KMS-11 (cell line): ENCODE measurements at regions not wholly inside any gene's neighbourhood (a gene's known extent, or its start where the extent isn't known, plus 50 kb on each side); places are given as distances from the start of the nearest gene placed in this dataset.

Source experiments
- H2AFZ ChIP-seq: fragments of 200-600 bp; sonication (generic); 2 replicates; pipeline ENCODE4 v1.6.1; 2016; ENCODE audit warnings: antibody characterized with exemption, mixed run types, low read depth
- H3K27ac ChIP-seq: fragments of 200-600 bp; sonication (generic); 2 replicates; pipeline ENCODE4 v1.6.1; 2016; ENCODE audit warnings: mild to moderate bottlenecking, mixed run types
- H3K27me3 ChIP-seq: fragments of 200-600 bp; sonication (generic); 2 replicates; pipeline ENCODE4 v1.6.1; 2017; ENCODE audit warnings: mild to moderate bottlenecking, low read depth, mixed run types, moderate library complexity; ENCODE audit not compliant: insufficient read depth
- H3K36me3 ChIP-seq: fragments of 200-600 bp; sonication (generic); 2 replicates; pipeline ENCODE4 v1.6.1; 2017; ENCODE audit warnings: mild to moderate bottlenecking, mixed run types; ENCODE audit not compliant: insufficient read depth
- H3K4me1 ChIP-seq: fragments of 200-600 bp; sonication (generic); 2 replicates; pipeline ENCODE4 v1.6.1; 2016; ENCODE audit warnings: mild to moderate bottlenecking, low read depth, mixed run types; ENCODE audit not compliant: poor library complexity, severe bottlenecking
- H3K4me2 ChIP-seq: fragments of 200-600 bp; sonication (generic); 2 replicates; pipeline ENCODE4 v1.7.0; 2016; ENCODE audit warnings: mild to moderate bottlenecking, mixed run types
- H3K4me3 ChIP-seq: fragments of 200-600 bp; sonication (generic); IDR thresholded peaks from 2 replicates; pipeline ENCODE4 v1.6.1; 2017; ENCODE audit warnings: low read depth, low read length, mixed read lengths; ENCODE audit not compliant: insufficient read depth
- H3K79me2 ChIP-seq: fragments of 200-600 bp; sonication (generic); 2 replicates; pipeline ENCODE4 v1.6.1; 2016; ENCODE audit warnings: low read depth, mixed run types; ENCODE audit not compliant: insufficient read depth
- H3K9ac ChIP-seq: fragments of 200-600 bp; sonication (generic); 2 replicates; pipeline ENCODE4 v1.6.1; 2016; ENCODE audit warnings: mild to moderate bottlenecking, mixed run types
- H4K20me1 ChIP-seq: fragments of 200-600 bp; sonication (generic); 2 replicates; pipeline ENCODE4 v1.6.1; 2016; ENCODE audit warnings: mild to moderate bottlenecking, mixed run types; ENCODE audit not compliant: insufficient read depth
- TF ChIP-seq, protein P1 (sequence below): fragments of 200-600 bp; sonication (generic); conservative IDR thresholded peaks from 2 replicates; pipeline ENCODE4 v1.6.1; 2017; ENCODE audit warnings: low read depth, mild to moderate bottlenecking, antibody characterized with exemption, low read length, moderate library complexity, mixed read lengths

DNA sequence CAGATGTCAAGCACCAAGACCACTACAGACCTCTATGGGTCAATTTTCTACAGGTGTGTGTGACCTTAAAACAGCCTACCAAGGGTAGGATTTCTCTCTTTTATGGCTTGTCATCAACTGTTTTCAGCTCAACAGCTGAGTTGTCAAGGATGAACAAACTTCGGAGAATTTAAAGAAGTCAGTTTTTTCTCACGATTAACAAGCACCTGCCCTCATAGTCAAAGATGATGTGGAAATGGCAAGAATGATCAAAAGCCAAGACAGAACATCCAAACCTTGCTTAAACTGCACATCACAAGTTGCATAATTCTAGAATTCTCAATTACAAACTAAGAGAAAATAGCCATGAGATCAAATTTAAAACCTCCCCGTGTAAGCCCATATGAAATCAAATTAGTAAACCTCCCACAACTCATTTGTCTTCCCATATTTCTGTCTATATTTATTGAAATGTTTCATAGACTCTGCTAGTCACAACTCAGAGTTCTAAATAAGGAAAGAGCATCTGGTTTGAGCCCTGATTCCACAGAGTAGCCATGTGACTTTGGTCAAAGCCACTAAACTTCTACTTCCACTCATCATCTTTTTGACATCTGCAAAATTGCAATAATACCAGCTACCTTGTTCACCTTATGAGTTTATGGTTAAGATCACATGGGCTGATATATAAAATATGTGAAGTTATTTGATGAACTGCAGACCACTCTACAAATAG, 521.5 kb upstream of the HTR2A start:
- Histone ChIP-seq H3K79me2 (no peaks in the 10 kb centered on the region), H3K4me1 (no peaks in the 10 kb centered on the region), H3K27me3 (no peaks in the 10 kb centered on the region), H2AFZ (no peak overlapping the region), H3K4me3 (no peak overlapping the region), H3K36me3 (no peaks in the 10 kb centered on the region), H3K9ac (no peak overlapping the region), H4K20me1 (no peaks in the 10 kb centered on the region), H3K4me2 (no peak overlapping the region), H3K27ac (no peak overlapping the region)
- TF ChIP-seq, protein P1, sequence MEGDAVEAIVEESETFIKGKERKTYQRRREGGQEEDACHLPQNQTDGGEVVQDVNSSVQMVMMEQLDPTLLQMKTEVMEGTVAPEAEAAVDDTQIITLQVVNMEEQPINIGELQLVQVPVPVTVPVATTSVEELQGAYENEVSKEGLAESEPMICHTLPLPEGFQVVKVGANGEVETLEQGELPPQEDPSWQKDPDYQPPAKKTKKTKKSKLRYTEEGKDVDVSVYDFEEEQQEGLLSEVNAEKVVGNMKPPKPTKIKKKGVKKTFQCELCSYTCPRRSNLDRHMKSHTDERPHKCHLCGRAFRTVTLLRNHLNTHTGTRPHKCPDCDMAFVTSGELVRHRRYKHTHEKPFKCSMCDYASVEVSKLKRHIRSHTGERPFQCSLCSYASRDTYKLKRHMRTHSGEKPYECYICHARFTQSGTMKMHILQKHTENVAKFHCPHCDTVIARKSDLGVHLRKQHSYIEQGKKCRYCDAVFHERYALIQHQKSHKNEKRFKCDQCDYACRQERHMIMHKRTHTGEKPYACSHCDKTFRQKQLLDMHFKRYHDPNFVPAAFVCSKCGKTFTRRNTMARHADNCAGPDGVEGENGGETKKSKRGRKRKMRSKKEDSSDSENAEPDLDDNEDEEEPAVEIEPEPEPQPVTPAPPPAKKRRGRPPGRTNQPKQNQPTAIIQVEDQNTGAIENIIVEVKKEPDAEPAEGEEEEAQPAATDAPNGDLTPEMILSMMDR: no peak

DNA sequence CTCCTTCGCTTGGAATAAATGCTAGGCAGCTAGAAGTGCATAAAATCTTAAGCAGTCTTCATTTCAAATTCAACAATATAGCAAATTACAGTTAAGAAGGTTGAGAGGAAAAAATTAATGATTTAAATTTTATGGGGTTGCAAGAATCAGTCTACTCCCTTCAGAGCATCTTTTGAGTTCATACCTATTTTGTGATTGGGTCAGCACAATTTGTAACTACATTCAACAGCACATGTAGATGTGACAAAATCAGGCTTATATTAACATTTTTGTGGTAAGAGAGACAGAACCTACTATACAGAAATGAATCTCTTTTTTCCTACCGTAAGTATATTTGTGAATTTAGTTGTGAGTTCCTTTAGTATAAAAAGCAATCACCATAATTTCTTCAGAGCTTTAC, 520.6 kb upstream of the HTR2A start:
- TF ChIP-seq, protein P1: no peak
- no peak overlapping the region for H3K4me2 ChIP-seq
- no peak overlapping the region for H2AFZ ChIP-seq
- no peaks in the 10 kb centered on the region for H3K4me1 ChIP-seq
- no peaks in the 10 kb centered on the region for H3K36me3 ChIP-seq
- H3K27ac ChIP-seq: no peak overlapping the region
- no peaks in the 10 kb centered on the region for H4K20me1 ChIP-seq
- H3K27me3 ChIP-seq: no peaks in the 10 kb centered on the region
- H3K79me2 ChIP-seq: no peaks in the 10 kb centered on the region
- H3K4me3 ChIP-seq: no peak overlapping the region
- H3K9ac ChIP-seq: no peak overlapping the region

DNA sequence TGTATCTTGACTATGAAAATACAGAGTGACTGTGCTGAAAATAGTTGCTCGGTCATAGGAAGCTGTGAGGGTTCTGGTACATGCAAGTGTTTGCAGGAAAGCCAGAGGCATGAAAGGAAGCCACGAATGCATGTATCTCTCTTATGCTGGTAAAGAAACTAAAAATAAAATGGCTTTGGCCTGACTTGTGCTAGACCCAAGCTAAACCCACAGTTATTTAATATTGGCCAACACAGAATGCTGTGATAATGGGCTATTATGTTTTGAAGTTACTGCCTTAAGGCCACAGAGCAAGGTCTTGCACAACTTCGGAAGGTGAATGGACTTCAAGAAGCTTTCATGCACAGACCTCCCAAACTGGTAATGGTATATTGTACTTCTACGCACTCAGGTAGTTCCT, 518.2 kb upstream of the HTR2A start:
- Histone ChIP-seq H3K9ac (no peak overlapping the region), H3K36me3 (no peaks in the 10 kb centered on the region), H2AFZ (no peak overlapping the region), H3K4me1 (no peaks in the 10 kb centered on the region), H4K20me1 (no peaks in the 10 kb centered on the region), H3K27me3 (no peaks in the 10 kb centered on the region), H3K27ac (no peak overlapping the region), H3K79me2 (no peaks in the 10 kb centered on the region), H3K4me2 (no peak overlapping the region), H3K4me3 (no peak overlapping the region)
- TF ChIP-seq, protein P1: no peak

DNA sequence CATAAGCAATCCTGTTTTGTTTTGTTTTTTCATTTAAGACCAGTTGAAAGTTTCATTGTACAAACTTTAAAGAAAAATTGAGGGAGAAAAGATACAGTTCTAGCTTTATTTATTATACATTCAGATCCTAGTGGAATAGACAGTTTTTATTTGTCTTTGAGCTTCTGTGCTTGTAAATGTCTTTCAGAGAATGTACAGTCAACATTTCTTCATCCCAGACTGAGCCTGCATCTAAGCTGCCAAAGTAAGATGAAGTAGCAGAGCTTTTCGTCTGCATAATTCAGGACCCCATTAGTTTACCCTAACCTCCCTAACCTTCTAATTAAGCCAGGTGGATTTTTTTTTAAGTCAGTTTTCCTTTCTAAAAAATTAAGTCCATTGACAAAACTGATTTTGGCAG, 516.7 kb upstream of the HTR2A start:
- H3K36me3 ChIP-seq: no peaks in the 10 kb centered on the region
- no peak overlapping the region for H3K4me3 ChIP-seq
- no peak overlapping the region for H3K9ac ChIP-seq
- no peaks in the 10 kb centered on the region for H3K27me3 ChIP-seq
- TF ChIP-seq, protein P1: no peak
- H2AFZ ChIP-seq: no peak overlapping the region
- H3K79me2 ChIP-seq: no peaks in the 10 kb centered on the region
- no peaks in the 10 kb centered on the region for H3K4me1 ChIP-seq
- no peak overlapping the region for H3K4me2 ChIP-seq
- H3K27ac ChIP-seq: no peak overlapping the region
- H4K20me1 ChIP-seq: no peaks in the 10 kb centered on the region
